HEK293T (cell line): ENCODE measurements at regions not wholly inside any gene's neighbourhood (a gene's known extent, or its start where the extent isn't known, plus 50 kb on each side); places are given as distances from the start of the nearest gene placed in this dataset.

Experiments used
- ARNT ChIP-seq: fragments of 450-650 bp; IDR thresholded peaks from 2 replicates; pipeline ENCODE4 v1.6.1; 2017; ENCODE audit warnings: mild to moderate bottlenecking
- CTBP1 ChIP-seq: fragments of 450-650 bp; IDR thresholded peaks from 2 replicates; pipeline ENCODE4 v1.6.1; 2016; ENCODE audit warnings: borderline replicate concordance
- ELF4 ChIP-seq: fragments of 450-650 bp; IDR thresholded peaks from 2 replicates; pipeline ENCODE4 v1.6.1; 2017; ENCODE audit warnings: antibody characterized with exemption
- FOXK2 ChIP-seq: fragments of 450-650 bp; IDR thresholded peaks from 2 replicates; pipeline ENCODE4 v1.6.1; 2016; ENCODE audit warnings: mild to moderate bottlenecking
- FOXM1 ChIP-seq: fragments of 450-650 bp; IDR thresholded peaks from 2 replicates; pipeline ENCODE4 v1.6.1; 2017; ENCODE audit warnings: mild to moderate bottlenecking, borderline replicate concordance
- LEF1 ChIP-seq: fragments of 450-650 bp; IDR thresholded peaks from 2 replicates; pipeline ENCODE4 v1.6.1; 2017; ENCODE audit warnings: mild to moderate bottlenecking, borderline replicate concordance
- SP1 ChIP-seq: fragments of 450-650 bp; IDR thresholded peaks from 2 replicates; pipeline ENCODE4 v1.6.1; 2017
- SUZ12 ChIP-seq: fragments of 450-650 bp; IDR thresholded peaks from 2 replicates; pipeline ENCODE4 v1.6.1; 2016; ENCODE audit warnings: mild to moderate bottlenecking
- TARDBP ChIP-seq: fragments of 450-650 bp; IDR thresholded peaks from 2 replicates; pipeline ENCODE4 v1.6.1; 2016

DNA sequence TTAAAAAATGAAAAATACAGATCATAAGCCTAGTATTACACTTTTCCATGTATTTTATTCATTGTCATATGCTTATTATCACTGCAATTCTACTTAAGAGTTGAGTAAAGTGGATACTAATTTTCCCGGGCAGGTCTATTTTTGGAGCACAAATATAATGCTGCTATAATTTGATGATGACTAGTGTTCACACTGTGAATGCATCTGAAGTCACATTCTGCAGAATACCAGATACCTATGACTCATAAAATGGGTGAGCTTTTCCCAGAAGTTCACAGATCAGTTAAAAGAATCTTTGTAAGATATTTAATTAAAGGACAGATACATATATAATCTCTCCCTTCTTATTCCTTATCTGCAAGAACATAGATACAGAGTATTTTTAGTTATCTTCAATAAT, 79.8 kb upstream of the MC4R start:
- no peak for TF ChIP-seq TARDBP
- TF ChIP-seq CTBP1: no peak
- TF ChIP-seq ARNT: no peak
- no peak for TF ChIP-seq LEF1
- no peak for TF ChIP-seq FOXM1
- no peak for TF ChIP-seq ELF4
- no peak for TF ChIP-seq FOXK2
- TF ChIP-seq SP1: no peak
- no peak for TF ChIP-seq SUZ12
